Vagina (tissue), 2 donors: ENCODE measurements at regions not wholly inside any gene's neighbourhood (a gene's known extent, or its start where the extent isn't known, plus 50 kb on each side); places are given as distances from the start of the nearest gene placed in this dataset.

Experiments
- DNase-seq, 2 donors: peaks; one replicate each; pipeline ENCODE4 v3.0.0-alpha.2; 2017; ENCODE audit errors: extremely low spot score in 2 of 2
- H3K27ac ChIP-seq: fragments of 200-600 bp; sonication (generic); one replicate; pipeline ENCODE4 v1.5.1; 2019
- H3K27me3 ChIP-seq: fragments of 200-600 bp; sonication (generic); one replicate; pipeline ENCODE4 v1.5.1; 2019
- H3K36me3 ChIP-seq, 2 donors: fragments of 200-600 bp; sonication (generic); one replicate each; pipeline ENCODE4 v1.5.1; 2017 to 2019
- H3K4me1 ChIP-seq: fragments of 200-600 bp; sonication (generic); one replicate; pipeline ENCODE4 v1.5.1; 2019
- H3K4me3 ChIP-seq, 2 donors: fragments of 200-600 bp; sonication (generic); 1 replicate in 1 of 2; 2 replicates in 1 of 2; pipeline ENCODE4 v1.5.1; 2016 to 2019
- H3K9me3 ChIP-seq: fragments of 200-600 bp; sonication (generic); one replicate; pipeline ENCODE4 v1.5.1; 2019
- POLR2A ChIP-seq, 2 donors: fragments of 450-650 bp; IDR thresholded peaks; one replicate each; pipeline ENCODE4 v1.6.1; 2017; ENCODE audit warnings: antibody characterized with exemption in 2 of 2, mild to moderate bottlenecking in 2 of 2, moderate library complexity in 2 of 2
- POLR2AphosphoS5 ChIP-seq, 2 donors: sonication (generic); formaldehyde crosslinking; IDR thresholded peaks; one replicate each; pipeline ENCODE4 v1.9.0; 2017; ENCODE audit warnings: antibody characterized with exemption in 2 of 2, mild to moderate bottlenecking in 2 of 2, low read depth in 1 of 2; ENCODE audit not compliant: insufficient read depth in 1 of 2
- intact Hi-C: fragments of 100-400 bp; cut with DNase I; formaldehyde crosslinking; loops from one replicate; pipeline ENCODE4 v1.15.1; 2023
- TF ChIP-seq, protein P1 (sequence below), 3 experiments: fragments of 450-650 bp in 2 of 3; fragments of 200-600 bp in 1 of 3; sonication (generic) in 1 of 3; IDR thresholded peaks; one replicate each; pipeline ENCODE4 v1.5.1; 2017 to 2019; ENCODE audit warnings: antibody characterized with exemption in 3 of 3, mild to moderate bottlenecking in 2 of 3, moderate library complexity in 2 of 3

DNA sequence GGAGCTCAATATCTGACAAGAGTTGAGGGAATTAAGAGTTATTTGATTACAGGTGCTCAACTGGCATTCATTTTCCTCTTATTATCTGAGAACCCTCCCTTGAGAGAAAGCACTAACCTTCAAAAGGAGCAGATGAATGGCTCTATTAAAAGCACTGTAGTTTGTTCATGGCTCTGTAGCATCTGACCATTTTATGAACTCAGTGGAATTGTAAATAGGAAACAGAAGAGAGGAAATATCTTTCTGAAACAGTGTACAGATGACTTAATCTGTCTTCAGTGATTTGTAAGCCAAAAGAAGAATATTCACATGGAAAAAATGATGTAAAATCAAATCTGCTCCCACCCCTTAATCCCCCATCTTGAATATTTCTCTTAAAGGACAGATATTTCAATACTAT lies 810.4 kb upstream of the GRAMD2B start:
- Histone ChIP-seq H3K4me3 (no peak overlapping the region), H3K27me3 (no peaks in the 10 kb centered on the region), H3K9me3 (no peaks in the 10 kb centered on the region), H3K27ac (no peak overlapping the region), H3K36me3 (no peaks in the 10 kb centered on the region), H3K4me1 (no peaks in the 10 kb centered on the region)
- no peak for TF ChIP-seq POLR2AphosphoS5 (IDR thresholded peaks at IDR 0.05; ENCODE audit: insufficient read depth in 1 of 2, low read depth in 1 of 2)
- TF ChIP-seq, protein P1, sequence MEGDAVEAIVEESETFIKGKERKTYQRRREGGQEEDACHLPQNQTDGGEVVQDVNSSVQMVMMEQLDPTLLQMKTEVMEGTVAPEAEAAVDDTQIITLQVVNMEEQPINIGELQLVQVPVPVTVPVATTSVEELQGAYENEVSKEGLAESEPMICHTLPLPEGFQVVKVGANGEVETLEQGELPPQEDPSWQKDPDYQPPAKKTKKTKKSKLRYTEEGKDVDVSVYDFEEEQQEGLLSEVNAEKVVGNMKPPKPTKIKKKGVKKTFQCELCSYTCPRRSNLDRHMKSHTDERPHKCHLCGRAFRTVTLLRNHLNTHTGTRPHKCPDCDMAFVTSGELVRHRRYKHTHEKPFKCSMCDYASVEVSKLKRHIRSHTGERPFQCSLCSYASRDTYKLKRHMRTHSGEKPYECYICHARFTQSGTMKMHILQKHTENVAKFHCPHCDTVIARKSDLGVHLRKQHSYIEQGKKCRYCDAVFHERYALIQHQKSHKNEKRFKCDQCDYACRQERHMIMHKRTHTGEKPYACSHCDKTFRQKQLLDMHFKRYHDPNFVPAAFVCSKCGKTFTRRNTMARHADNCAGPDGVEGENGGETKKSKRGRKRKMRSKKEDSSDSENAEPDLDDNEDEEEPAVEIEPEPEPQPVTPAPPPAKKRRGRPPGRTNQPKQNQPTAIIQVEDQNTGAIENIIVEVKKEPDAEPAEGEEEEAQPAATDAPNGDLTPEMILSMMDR (IDR thresholded peaks at IDR 0.05) = no peak
- no peak for TF ChIP-seq POLR2A (IDR thresholded peaks at IDR 0.05)
- intact Hi-C loops = no loop called here
- DNase-seq = no peak

DNA sequence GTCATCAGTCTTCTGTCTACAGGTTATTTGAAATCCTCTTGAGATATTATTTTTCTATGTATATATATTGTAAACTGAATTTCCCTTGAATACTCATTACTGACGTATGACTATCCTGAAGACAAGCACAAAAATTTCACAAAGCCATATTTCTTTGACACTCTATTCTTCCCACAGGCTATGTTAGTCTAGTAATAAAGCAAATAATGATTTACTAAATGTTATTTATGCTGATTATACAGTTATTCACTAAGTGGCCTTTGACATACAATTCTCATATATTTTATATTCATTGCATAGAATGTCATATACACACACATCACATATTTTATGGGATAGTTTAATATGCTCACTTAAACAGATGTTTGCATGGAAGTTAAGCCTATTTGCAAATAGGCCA lies 793.0 kb upstream of the GRAMD2B start:
- Histone ChIP-seq H3K27ac (no peak overlapping the region), H3K4me1 (no peaks in the 10 kb centered on the region), H3K36me3 (no peaks in the 10 kb centered on the region), H3K9me3 (no peaks in the 10 kb centered on the region), H3K4me3 (no peak overlapping the region), H3K27me3 (no peaks in the 10 kb centered on the region)
- no peak for DNase-seq
- intact Hi-C loops = no loop called here
- TF ChIP-seq, protein P1 (IDR thresholded peaks at IDR 0.05) = no peak
- no peak for TF ChIP-seq POLR2AphosphoS5 (IDR thresholded peaks at IDR 0.05; ENCODE audit: insufficient read depth in 1 of 2, low read depth in 1 of 2)
- TF ChIP-seq POLR2A (IDR thresholded peaks at IDR 0.05) = no peak

DNA sequence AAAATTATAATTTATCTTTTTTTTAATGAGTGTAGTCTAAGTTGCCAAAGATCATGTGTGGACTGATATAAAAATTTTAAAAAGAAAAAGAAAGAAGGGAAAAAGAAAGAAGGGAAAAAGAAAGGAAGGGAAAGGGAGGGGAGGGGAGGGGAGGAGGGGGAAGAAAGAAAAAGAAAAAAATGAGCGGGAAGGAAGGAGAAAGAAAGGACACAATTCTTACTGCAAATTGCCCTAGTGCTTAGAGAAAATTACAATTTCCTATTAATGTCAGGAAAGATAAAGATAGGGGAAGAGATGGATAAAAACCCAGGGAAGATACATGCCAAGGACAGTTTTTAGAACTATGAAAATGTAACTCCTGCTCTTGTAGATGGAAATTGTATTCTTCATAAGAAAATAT lies 789.7 kb upstream of the GRAMD2B start:
- Histone ChIP-seq H3K9me3 (no peaks in the 10 kb centered on the region), H3K4me1 (no peaks in the 10 kb centered on the region), H3K27ac (no peak overlapping the region), H3K27me3 (no peaks in the 10 kb centered on the region), H3K36me3 (no peaks in the 10 kb centered on the region), H3K4me3 (no peak overlapping the region)
- no peak for DNase-seq
- TF ChIP-seq, protein P1 (IDR thresholded peaks at IDR 0.05) = no peak
- TF ChIP-seq POLR2A (IDR thresholded peaks at IDR 0.05) (no peak), POLR2AphosphoS5 (IDR thresholded peaks at IDR 0.05; ENCODE audit: insufficient read depth in 1 of 2, low read depth in 1 of 2) (no peak)
- intact Hi-C loops = no loop called here

DNA sequence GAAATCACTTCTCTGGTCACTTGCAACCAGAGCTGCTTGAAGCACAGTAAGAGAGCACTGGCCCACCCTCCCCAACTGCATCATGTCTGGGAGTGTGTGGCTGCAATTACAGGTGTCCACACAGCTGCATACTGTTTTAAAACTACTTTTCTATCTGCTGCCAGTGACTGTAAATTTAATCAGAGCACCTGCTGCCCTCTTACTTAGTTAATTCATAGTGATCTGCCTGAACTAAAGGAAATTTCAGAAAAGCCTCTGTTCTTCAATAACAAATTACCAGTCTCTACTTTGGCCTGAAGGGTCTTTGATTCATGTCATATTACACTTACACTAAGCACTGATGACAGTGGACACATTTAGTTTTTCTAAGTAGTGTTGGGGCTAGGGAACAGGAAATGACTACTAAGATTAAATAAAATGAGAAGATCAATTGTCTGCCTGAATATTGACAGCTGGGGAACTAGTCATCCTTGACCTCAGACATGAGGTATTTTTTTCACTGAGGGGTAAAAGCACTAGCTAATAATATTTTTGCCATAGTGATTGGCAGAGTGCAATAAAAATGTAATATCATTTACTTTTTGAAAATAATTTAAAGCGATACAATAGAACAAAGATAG lies 788.9 kb upstream of the GRAMD2B start:
- TF ChIP-seq POLR2AphosphoS5 (IDR thresholded peaks at IDR 0.05; ENCODE audit: insufficient read depth in 1 of 2, low read depth in 1 of 2) = no peak
- TF ChIP-seq, protein P1 (IDR thresholded peaks at IDR 0.05) = no peak
- no peak for TF ChIP-seq POLR2A (IDR thresholded peaks at IDR 0.05)
- Histone ChIP-seq H3K4me3 (no peak overlapping the region), H3K4me1 (no peaks in the 10 kb centered on the region), H3K36me3 (no peaks in the 10 kb centered on the region), H3K27me3 (no peaks in the 10 kb centered on the region), H3K27ac (no peak overlapping the region), H3K9me3 (no peaks in the 10 kb centered on the region)
- DNase-seq = no peak
- intact Hi-C loops = no loop called here

DNA sequence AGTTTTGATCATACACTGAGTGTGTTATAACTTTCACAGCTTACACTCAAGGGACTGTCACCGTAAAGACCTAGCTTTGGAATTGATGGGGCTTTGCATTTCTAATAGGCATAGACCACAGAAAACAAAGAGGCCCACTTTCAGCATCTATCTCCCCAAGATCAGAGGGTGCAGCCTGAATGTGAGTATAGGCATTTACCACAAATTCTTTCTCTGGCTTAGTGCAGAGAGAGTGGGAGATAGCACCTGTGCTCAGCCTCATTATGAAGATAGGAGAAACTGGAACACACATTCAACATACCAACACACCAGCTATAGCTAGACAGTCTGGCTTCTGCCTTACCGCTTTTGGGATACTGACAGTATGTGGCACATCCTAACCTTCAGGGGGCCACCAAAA lies 783.4 kb upstream of the GRAMD2B start:
- no peak overlapping the region for H3K4me3 ChIP-seq
- H3K27me3 ChIP-seq = no peaks in the 10 kb centered on the region
- no peaks in the 10 kb centered on the region for H3K4me1 ChIP-seq
- no peaks in the 10 kb centered on the region for H3K9me3 ChIP-seq
- H3K27ac ChIP-seq = no peak overlapping the region
- no peak for DNase-seq
- TF ChIP-seq POLR2AphosphoS5 (IDR thresholded peaks at IDR 0.05; ENCODE audit: insufficient read depth in 1 of 2, low read depth in 1 of 2) (no peak), POLR2A (IDR thresholded peaks at IDR 0.05) (no peak)
- TF ChIP-seq, protein P1 (IDR thresholded peaks at IDR 0.05) = no peak
- H3K36me3 ChIP-seq = no peaks in the 10 kb centered on the region
- intact Hi-C loops = no loop called here
